ENCODE measurements at regions not wholly inside any gene's neighbourhood (a gene's known extent, or its start where the extent isn't known, plus 50 kb on each side); places are given as distances from the start of the nearest gene placed in this dataset.
"Not testable (repeated sequence)": the region's sequence is repeated elsewhere in the genome, so short reads cannot be mapped to it uniquely, and the experiment has no call there.

- H3K9ac ChIP-seq (ENCODE audit: low read length): no peak overlapping the region
- no peaks in the 10 kb centered on the region for H3K27me3 ChIP-seq (replicated peaks; ENCODE audit: control insufficient read depth, insufficient read depth, low read length)
- DNase-seq (ENCODE audit: low read depth): no peak
- no peaks in the 10 kb centered on the region for H3K9me3 ChIP-seq (ENCODE audit: control insufficient read depth, low read length)
- no peak overlapping the region for H3K4me3 ChIP-seq (ENCODE audit: low read length)
- H3K4me1 ChIP-seq (ENCODE audit: control insufficient read depth, insufficient read depth, low read length): peaks cover 40% of the 10 kb centered on the region
- H3K36me3 ChIP-seq (ENCODE audit: control insufficient read depth, insufficient read depth, low read length, severe bottlenecking): no peaks in the 10 kb centered on the region
These were observed 145.3 kb upstream of the MBNL1 start for GRCh38 chr3:152123457-152123856.

GRCh38 chr3:152126260-152126659, 142.5 kb upstream of the MBNL1 start:
- Histone ChIP-seq H3K4me1 (ENCODE audit: control insufficient read depth, insufficient read depth, low read length) (peaks cover 22% of the 10 kb centered on the region), H3K9ac (ENCODE audit: low read length) (no peak overlapping the region), H3K36me3 (ENCODE audit: control insufficient read depth, insufficient read depth, low read length, severe bottlenecking) (no peaks in the 10 kb centered on the region), H3K9me3 (ENCODE audit: control insufficient read depth, low read length) (no peaks in the 10 kb centered on the region), H3K27me3 (replicated peaks; ENCODE audit: control insufficient read depth, insufficient read depth, low read length) (no peaks in the 10 kb centered on the region), H3K4me3 (ENCODE audit: low read length) (no peak overlapping the region)
- peak; percentile 55 for DNase-seq (ENCODE audit: low read depth)

GRCh38 chr3:152127058-152127457, 141.7 kb upstream of the MBNL1 start:
- H3K4me1 ChIP-seq (ENCODE audit: control insufficient read depth, insufficient read depth, low read length): peaks cover 14% of the 10 kb centered on the region
- H3K4me3 ChIP-seq (ENCODE audit: low read length): no peak overlapping the region
- H3K36me3 ChIP-seq (ENCODE audit: control insufficient read depth, insufficient read depth, low read length, severe bottlenecking): no peaks in the 10 kb centered on the region
- no peak overlapping the region for H3K9ac ChIP-seq (ENCODE audit: low read length)
- H3K27me3 ChIP-seq (replicated peaks; ENCODE audit: control insufficient read depth, insufficient read depth, low read length): no peaks in the 10 kb centered on the region
- H3K9me3 ChIP-seq (ENCODE audit: control insufficient read depth, low read length): no peaks in the 10 kb centered on the region
- peak; percentile 34 for DNase-seq (ENCODE audit: low read depth)

GRCh38 chr3:152128356-152128755, 140.4 kb upstream of the MBNL1 start:
- peak; percentile 83 for DNase-seq (ENCODE audit: low read depth)
- Histone ChIP-seq H3K4me1 (ENCODE audit: control insufficient read depth, insufficient read depth, low read length) (peaks cover 9% of the 10 kb centered on the region), H3K9ac (ENCODE audit: low read length) (no peak overlapping the region), H3K36me3 (ENCODE audit: control insufficient read depth, insufficient read depth, low read length, severe bottlenecking) (no peaks in the 10 kb centered on the region), H3K9me3 (ENCODE audit: control insufficient read depth, low read length) (no peaks in the 10 kb centered on the region), H3K4me3 (ENCODE audit: low read length) (no peak overlapping the region), H3K27me3 (replicated peaks; ENCODE audit: control insufficient read depth, insufficient read depth, low read length) (no peaks in the 10 kb centered on the region)

- no peaks in the 10 kb centered on the region for H3K36me3 ChIP-seq (ENCODE audit: control insufficient read depth, insufficient read depth, low read length, severe bottlenecking)
- H3K4me3 ChIP-seq (ENCODE audit: low read length): no peak overlapping the region
- H3K27me3 ChIP-seq (replicated peaks; ENCODE audit: control insufficient read depth, insufficient read depth, low read length): no peaks in the 10 kb centered on the region
- no peaks in the 10 kb centered on the region for H3K9me3 ChIP-seq (ENCODE audit: control insufficient read depth, low read length)
- H3K9ac ChIP-seq (ENCODE audit: low read length): no peak overlapping the region
- no peak for DNase-seq (ENCODE audit: low read depth)
- H3K4me1 ChIP-seq (ENCODE audit: control insufficient read depth, insufficient read depth, low read length): no peaks in the 10 kb centered on the region
These were observed 129.1 kb upstream of the MBNL1 start for GRCh38 chr3:152139651-152140050.

GRCh38 chr3:152146461-152146860, 122.3 kb upstream of the MBNL1 start:
- no peak for DNase-seq (ENCODE audit: low read depth)
- Histone ChIP-seq H3K27me3 (replicated peaks; ENCODE audit: control insufficient read depth, insufficient read depth, low read length) (no peaks in the 10 kb centered on the region), H3K36me3 (ENCODE audit: control insufficient read depth, insufficient read depth, low read length, severe bottlenecking) (no peaks in the 10 kb centered on the region), H3K4me1 (ENCODE audit: control insufficient read depth, insufficient read depth, low read length) (no peaks in the 10 kb centered on the region), H3K9ac (ENCODE audit: low read length) (no peak overlapping the region), H3K9me3 (ENCODE audit: control insufficient read depth, low read length) (no peaks in the 10 kb centered on the region), H3K4me3 (ENCODE audit: low read length) (no peak overlapping the region)

- Histone ChIP-seq H3K9me3 (ENCODE audit: control insufficient read depth, low read length) (no peaks in the 10 kb centered on the region), H3K4me3 (ENCODE audit: low read length) (no peak overlapping the region), H3K27me3 (replicated peaks; ENCODE audit: control insufficient read depth, insufficient read depth, low read length) (no peaks in the 10 kb centered on the region), H3K4me1 (ENCODE audit: control insufficient read depth, insufficient read depth, low read length) (no peaks in the 10 kb centered on the region), H3K36me3 (ENCODE audit: control insufficient read depth, insufficient read depth, low read length, severe bottlenecking) (no peaks in the 10 kb centered on the region), H3K9ac (ENCODE audit: low read length) (no peak overlapping the region)
- DNase-seq (ENCODE audit: low read depth): no peak
These were observed 121.0 kb upstream of the MBNL1 start for GRCh38 chr3:152147748-152148147.

GRCh38 chr3:152148579-152148978, 120.2 kb upstream of the MBNL1 start:
- Histone ChIP-seq H3K4me1 (ENCODE audit: control insufficient read depth, insufficient read depth, low read length) (no peaks in the 10 kb centered on the region), H3K27me3 (replicated peaks; ENCODE audit: control insufficient read depth, insufficient read depth, low read length) (no peaks in the 10 kb centered on the region), H3K9ac (ENCODE audit: low read length) (no peak overlapping the region), H3K9me3 (ENCODE audit: control insufficient read depth, low read length) (no peaks in the 10 kb centered on the region), H3K4me3 (ENCODE audit: low read length) (no peak overlapping the region), H3K36me3 (ENCODE audit: control insufficient read depth, insufficient read depth, low read length, severe bottlenecking) (no peaks in the 10 kb centered on the region)
- DNase-seq (ENCODE audit: low read depth): no peak

GRCh38 chr3:152149832-152150231, 118.9 kb upstream of the MBNL1 start:
- Histone ChIP-seq H3K9ac (ENCODE audit: low read length) (no peak overlapping the region), H3K9me3 (ENCODE audit: control insufficient read depth, low read length) (no peaks in the 10 kb centered on the region), H3K27me3 (replicated peaks; ENCODE audit: control insufficient read depth, insufficient read depth, low read length) (no peaks in the 10 kb centered on the region), H3K4me1 (ENCODE audit: control insufficient read depth, insufficient read depth, low read length) (no peaks in the 10 kb centered on the region), H3K4me3 (ENCODE audit: low read length) (no peak overlapping the region), H3K36me3 (ENCODE audit: control insufficient read depth, insufficient read depth, low read length, severe bottlenecking) (no peaks in the 10 kb centered on the region)
- peak; percentile 33 for DNase-seq (ENCODE audit: low read depth)

GRCh38 chr3:152151216-152151876, 117.4 kb upstream of the MBNL1 start:
- Histone ChIP-seq H3K4me3 (ENCODE audit: low read length) (no peak overlapping the region), H3K27me3 (replicated peaks; ENCODE audit: control insufficient read depth, insufficient read depth, low read length) (no peaks in the 10 kb centered on the region)
- DNase-seq (ENCODE audit: low read depth): no peak

GRCh38 chr3:152151877-152152765, 116.6 kb upstream of the MBNL1 start:
- H3K4me1 ChIP-seq (ENCODE audit: control insufficient read depth, insufficient read depth, low read length); H3K9ac ChIP-seq (ENCODE audit: low read length); H3K27me3 ChIP-seq (replicated peaks; ENCODE audit: control insufficient read depth, insufficient read depth, low read length); H3K4me3 ChIP-seq (ENCODE audit: low read length); H3K9me3 ChIP-seq (ENCODE audit: control insufficient read depth, low read length); DNase-seq (ENCODE audit: low read depth); H3K36me3 ChIP-seq (ENCODE audit: control insufficient read depth, insufficient read depth, low read length, severe bottlenecking): not testable (repeated sequence)

More at GRCh38 chr3:152151216-152151876, 117.4 kb upstream of the MBNL1 start:
- Histone ChIP-seq H3K36me3 (ENCODE audit: control insufficient read depth, insufficient read depth, low read length, severe bottlenecking) (no peaks in the 10 kb centered on the region), H3K4me1 (ENCODE audit: control insufficient read depth, insufficient read depth, low read length) (no peaks in the 10 kb centered on the region), H3K9me3 (ENCODE audit: control insufficient read depth, low read length) (no peaks in the 10 kb centered on the region), H3K9ac (ENCODE audit: low read length) (no peak overlapping the region)
